GM19455 (cell line): ENCODE measurements at regions not wholly inside any gene's neighbourhood (a gene's known extent, or its start where the extent isn't known, plus 50 kb on each side); places are given as distances from the start of the nearest gene placed in this dataset.
"Not testable (repeated sequence)": the region's sequence is repeated elsewhere in the genome, so short reads cannot be mapped to it uniquely, and the experiment has no call there.

ENCODE experiments used
- ATAC-seq: cut with Tn5 transposase; IDR thresholded peaks from one replicate; pipeline ENCODE4 v1.9.1; 2021; ENCODE audit not compliant: unreplicated experiment

DNA sequence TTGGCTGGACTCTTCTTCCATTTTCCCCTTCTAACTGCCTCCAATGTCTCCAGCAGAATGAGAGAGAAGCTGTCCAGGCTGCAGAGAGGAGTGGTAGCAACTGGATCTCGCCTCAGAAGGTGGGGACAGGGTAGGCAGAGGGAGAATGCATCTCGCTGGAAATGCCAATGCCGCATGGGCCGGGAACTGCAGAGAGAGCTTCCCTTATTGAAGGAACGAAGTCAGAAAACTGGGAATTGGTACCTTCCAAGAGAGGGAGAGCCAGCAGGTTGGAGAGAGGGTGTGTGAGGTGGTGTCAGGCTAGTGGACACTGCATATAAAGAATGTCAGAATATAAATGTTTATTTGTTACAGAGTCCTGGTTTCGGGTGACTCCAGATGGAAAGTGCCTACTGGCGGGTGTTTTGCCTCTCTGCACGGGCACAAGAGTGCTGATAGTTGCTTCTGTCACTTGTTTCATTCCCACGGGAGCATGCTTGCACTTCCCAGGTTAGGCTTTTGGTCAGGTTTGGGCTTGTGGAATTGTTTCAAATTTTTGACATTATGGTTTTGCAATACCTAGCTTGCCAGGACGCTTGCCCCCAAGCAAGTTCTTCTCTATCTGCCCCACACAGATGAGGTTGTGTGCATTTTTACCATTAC, 156.8 kb upstream of the STS start:
- ATAC-seq, result no peak

DNA sequence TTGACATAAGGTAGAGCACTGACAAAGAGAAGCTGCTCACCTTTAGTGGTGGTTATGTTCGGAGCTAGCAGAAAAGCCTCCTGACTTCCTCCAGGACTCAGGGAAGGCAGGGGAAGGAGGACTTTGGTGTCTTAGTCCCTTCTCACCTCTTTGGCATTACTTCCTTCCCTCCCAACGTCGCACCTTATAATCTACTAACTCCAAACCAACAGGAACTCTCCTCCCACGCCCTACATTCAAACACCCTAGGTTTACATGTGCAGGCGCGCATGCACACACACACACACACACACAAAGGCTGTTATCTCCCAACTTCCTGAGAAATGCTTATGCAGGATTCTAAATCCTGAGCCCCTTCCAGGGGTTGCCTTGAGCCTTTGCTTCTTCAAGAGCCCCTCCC, 157.7 kb upstream of the STS start:
- no peak for ATAC-seq

GRCh38 chrX:6988694-6989093, 158.8 kb upstream of the STS start:
- ATAC-seq, result not testable (repeated sequence)

DNA sequence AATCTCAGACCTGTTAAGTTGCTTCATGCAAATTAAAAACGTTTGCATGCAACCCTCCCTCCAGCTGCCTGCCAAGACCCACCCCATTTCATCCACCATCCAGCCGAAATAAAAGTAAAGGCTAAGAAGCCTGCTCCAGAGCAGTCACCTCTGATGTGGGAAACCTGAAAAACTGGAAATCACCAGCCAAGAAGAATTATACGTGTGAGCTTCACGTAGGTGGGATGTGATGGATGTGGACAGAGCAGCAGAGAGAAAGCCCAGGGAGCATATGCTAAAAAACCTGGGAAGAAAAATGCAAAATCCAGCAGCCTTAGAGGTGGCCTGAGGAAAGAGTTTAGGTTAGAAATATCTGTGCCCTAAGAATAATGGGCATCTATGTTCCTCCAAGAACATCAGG, 160.6 kb upstream of the STS start:
- ATAC-seq, result no peak

- no peak for ATAC-seq
Measured at GRCh38 chrX:6985537-6985936, 162.0 kb upstream of the STS start.

- no peak for ATAC-seq
Measured at GRCh38 chrX:6983207-6983955, 164.1 kb upstream of the STS start.

DNA sequence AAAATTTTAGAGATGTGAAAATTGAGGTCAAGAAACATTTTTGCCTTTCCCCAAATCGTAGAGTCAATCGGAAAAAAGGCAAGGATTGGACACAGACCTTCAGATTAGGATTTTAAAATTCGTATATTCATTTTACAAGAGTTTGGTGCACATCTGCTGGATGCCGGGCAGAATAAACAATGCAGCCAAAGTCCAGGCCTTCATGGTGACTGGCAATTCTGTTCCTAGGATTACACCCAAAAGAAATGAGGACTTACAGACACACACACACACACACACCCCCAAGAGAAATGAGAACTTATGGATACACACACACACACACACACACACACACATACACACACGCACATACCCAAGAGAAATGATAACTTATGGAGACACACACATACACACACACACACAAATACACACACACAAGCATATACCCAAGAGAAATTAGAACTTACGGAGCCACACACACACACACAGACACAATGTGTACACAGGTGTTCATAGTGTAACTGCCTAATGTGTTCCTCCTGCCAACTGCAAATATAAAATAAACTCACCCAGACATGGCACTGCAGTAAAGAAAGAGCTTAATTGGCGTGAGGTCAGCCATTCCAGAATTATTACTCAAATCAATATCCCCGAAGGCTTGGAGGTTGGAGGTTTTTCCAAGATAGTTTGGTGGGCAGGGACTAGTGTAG, 165.7 kb upstream of the STS start:
- no peak for ATAC-seq

DNA sequence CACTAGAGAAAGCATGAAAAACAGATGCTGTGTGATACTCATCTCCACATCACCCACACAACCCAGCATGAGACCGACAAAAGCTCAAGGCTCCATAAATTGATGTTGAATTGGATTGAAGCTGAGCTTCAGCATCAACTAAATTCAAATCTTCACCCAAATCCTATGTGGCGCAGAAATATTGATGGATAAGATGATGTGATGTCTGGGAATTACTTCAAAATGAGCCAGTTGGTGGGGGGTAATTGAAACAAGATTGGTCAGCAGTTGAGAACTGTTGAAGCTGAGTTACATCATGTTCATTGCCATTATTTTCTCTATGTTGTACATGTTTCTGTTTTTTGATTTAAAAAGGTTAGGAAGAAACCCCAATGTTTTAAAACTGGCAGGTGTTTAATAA, 166.5 kb upstream of the STS start:
- no peak for ATAC-seq

DNA sequence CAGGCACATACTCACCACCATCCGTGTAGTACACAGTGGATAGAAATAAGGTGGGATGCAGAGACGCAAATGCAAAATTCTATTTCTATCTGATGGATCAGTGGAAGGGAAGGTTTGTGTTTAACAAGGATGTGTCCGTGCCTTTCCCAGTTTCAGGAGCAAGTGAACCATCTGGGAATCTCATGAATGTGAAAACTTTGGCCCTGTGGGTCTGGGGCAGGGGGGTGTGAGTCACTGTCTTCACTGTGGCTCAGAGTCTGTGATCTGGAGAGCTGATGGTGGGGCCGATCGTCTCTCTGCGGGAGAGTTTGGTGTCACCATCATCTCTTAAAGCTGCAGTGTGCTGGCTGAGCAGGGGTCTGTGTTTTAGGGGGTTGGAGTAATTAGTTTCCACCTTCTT, 179.3 kb upstream of the STS start:
- no peak for ATAC-seq

DNA sequence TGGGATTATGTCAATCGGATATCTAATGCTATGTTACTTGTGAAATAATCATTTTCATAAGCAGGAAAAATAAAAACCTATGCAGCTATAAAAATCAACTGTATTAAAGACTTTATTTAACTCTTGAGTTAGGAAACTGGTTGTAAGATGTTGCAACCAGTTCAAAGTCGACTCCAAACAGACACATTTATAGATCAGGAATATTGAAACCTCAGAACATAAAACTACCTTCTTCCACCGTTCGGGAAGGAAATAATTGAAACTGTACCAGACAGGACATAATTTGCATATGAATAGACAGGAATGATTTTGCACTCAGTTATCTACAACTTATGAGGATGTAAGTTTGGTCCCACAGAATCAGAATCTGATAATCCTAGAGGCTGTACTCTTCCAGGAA, 181.8 kb upstream of the STS start:
- ATAC-seq, result no peak

GRCh38 chrX:6962006-6962355, 185.5 kb upstream of the STS start:
- ATAC-seq, result no peak

DNA sequence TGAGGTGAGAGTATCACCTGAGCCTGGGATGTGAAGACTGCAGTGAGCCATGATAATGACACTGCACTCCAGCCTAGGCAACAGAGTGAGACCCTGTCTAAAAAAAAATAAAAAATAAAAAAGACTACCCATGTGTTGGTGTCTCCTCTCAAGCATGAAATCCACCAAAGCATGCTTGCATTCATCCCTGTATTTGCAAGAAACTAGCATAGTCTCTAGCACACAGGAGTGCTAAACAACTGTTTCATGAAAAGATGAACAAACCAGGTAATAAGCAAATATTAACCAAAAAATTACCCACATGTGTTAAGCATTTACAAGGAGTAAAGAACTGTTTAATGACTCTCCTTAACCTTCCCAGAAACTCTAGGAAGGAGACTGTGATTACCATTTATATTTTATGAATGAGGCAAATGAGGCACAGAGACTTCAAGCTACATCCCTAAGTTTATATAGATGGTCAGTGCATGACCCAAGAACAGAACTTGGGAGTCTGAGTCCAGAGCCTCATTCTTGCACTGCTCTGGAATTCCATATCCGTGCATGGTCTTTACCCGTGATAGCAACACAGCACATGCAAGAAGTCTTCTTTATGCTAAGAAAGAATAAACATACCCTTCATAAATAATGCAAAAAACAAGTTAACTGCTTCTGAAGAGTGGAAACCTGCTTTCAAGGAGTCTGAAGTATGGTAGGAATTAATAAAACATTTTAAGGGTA, 186.1 kb upstream of the STS start:
- ATAC-seq, result no peak

DNA sequence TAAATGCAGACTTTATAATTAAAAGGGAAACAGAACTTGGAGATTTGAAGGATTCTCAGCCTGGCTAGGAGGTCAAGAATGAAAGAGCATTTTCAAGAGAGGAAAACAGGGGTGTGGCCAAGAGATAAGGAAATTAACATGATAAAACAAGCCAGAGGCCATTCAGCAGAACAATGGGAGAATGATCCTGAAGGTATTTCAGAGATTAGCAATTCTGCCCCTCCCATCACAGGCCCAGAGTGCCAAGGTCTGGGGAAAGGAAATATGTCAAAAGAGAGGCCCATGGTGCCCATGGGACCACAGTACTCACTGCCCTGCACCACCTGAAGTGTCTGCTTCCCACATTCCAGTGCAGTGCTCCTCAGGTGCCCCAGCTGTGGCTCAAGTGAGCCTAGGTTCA, 188.5 kb upstream of the STS start:
- ATAC-seq, result no peak

DNA sequence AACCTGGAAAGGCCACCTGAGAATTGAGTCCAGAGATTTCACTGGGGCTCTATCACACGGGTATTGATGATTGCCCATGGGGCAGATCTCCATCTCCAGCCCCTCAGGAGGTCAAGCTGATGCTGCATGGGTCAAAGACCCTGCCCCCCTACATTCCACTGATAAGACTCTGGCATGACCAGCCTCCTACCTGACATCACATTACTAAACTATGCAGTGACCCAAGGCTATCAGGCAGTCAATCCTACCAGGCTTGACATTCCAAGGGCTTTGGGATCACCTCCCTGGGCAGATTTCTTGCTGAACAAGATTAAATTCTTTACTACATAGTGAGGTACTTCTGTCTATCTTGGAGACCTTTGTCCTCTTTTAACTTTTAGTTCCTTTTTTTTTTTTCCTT, 192.7 kb upstream of the STS start:
- no peak for ATAC-seq

- no peak for ATAC-seq
Measured at GRCh38 chrX:6946168-6946567, 201.3 kb upstream of the STS start.

DNA sequence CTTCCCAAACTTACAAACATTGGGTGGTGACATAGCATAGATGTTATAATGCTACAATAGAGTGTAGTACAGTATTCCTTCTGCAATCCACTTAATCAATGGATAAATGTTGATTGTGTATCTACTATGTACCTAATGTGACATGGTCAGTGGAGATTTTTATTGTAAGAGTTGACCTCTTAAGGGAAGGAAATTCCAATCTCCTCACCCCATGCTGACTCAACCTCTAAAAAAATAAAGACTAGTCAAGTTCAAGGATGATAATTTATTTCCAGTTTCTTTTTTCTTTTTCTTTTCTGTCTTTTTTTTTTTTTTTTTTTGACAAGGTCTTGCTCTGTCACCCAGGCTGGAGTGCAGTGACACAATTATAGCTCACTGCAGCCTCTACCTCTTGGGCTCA, 206.5 kb upstream of the STS start:
- ATAC-seq, result no peak

DNA sequence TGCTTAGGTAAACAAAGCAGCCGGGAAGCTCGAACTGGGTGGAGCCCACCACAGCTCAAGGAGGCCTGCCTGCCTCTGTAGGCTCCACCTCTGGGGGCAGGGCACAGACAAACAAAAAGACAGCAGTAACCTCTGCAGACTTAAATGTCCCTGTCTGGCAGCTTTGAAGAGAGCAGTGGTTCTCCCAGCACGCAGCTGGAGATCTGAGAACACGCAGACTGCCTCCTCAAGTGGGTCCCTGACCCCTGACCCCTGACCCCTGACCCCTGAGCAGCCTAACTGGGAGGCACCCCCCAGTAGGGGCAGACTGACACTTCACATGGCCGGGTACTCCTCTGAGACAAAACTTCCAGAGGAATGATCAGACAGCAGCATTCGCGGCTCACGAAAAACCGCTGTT, 214.6 kb upstream of the STS start:
- ATAC-seq, result not testable (repeated sequence)

GRCh38 chrX:6930307-6930849, 217.1 kb upstream of the STS start:
- no peak for ATAC-seq

GRCh38 chrX:6924443-6925077, 223.0 kb upstream of the STS start:
- ATAC-seq, result no peak

DNA sequence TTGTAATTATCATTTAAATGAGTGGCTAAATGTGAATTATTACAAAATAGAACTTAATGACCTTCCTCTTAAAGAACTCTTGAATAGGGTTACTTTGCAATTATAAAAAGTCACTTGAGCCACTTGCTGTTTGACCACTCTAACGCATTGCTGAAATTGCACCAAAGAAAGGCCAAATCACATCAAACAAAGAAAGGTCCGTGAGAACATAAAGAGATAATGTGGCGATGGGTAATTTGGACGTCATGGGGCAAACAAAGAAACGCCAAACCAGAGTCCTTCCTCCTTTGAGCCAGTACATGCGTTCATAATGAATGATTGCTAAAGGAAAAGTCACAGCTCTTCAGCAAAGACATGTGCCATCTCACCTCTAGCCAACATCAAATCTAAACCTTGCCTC, 229.8 kb upstream of the STS start:
- no peak for ATAC-seq

DNA sequence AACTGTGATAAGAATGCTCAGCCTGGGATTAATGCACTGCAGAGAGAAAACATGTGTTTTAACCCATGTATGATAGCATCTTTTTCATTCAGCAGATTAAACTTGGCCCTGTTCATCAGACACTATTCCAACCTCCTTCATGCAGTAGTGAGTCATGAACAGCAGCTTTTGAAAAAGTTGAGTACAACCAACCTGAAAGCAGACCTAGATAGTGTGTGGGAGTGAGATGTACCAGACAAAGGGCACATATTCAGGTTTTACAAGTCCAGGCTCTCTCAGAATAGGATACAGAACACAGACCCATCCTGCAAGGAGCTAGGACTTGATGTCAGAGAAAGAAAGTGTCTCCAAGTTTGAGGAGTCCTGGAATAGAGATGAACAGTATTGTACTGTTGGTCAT, 237.3 kb upstream of the STS start:
- ATAC-seq, result no peak
